NAMALWA (cell line): ENCODE measurements at regions not wholly inside any gene's neighbourhood (a gene's known extent, or its start where the extent isn't known, plus 50 kb on each side); places are given as distances from the start of the nearest gene placed in this dataset.
"Not testable (repeated sequence)": the region's sequence is repeated elsewhere in the genome, so short reads cannot be mapped to it uniquely, and the experiment has no call there.

Source experiments
- DNase-seq: peaks from one replicate; pipeline ENCODE4 v3.0.0-alpha.2; 2015; ENCODE audit warnings: low spot score

DNA sequence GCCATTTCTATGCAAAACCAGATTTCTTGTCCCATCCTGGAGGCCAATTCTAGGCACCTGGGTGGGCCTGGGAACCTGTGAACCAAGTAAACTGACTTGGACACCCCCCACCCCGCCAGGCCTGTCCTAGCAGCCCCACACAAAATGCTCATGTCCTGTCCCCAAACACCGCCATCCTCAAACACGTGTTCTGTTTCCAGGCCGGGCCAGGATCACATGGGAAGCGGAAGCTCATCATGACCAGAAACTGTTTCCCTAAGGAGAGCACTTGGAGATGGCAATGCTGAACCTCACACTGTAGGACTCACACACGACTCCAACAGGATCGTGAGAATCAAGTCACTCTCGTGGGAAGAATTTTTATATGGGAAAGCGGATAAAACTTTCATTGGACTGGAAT lies 78.7 kb upstream of the DRD5 start:
- DNase-seq, result not testable (repeated sequence)

GRCh38 chr4:9703391-9703790 lies 78.0 kb upstream of the DRD5 start:
- DNase-seq, result peak; percentile 80

DNA sequence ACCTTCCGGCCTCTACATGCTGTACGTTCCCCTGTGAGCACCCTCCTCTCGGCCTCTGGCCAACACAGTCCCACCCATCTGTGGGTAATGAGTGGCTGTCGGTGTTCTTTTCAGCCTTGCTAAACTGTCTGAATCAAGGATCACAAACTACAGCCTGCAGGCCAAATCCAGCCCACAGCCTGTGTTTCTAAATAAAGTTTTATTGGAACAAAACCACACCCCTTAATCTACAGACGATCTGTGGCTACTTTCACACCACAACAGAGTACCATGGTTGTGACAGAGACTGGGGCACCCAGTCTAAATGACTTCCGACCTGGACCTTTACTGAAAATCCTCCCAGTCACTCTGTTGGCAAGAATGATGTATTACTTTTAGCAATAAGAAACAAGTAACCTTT lies 77.3 kb upstream of the DRD5 start:
- DNase-seq, result not testable (repeated sequence)

DNA sequence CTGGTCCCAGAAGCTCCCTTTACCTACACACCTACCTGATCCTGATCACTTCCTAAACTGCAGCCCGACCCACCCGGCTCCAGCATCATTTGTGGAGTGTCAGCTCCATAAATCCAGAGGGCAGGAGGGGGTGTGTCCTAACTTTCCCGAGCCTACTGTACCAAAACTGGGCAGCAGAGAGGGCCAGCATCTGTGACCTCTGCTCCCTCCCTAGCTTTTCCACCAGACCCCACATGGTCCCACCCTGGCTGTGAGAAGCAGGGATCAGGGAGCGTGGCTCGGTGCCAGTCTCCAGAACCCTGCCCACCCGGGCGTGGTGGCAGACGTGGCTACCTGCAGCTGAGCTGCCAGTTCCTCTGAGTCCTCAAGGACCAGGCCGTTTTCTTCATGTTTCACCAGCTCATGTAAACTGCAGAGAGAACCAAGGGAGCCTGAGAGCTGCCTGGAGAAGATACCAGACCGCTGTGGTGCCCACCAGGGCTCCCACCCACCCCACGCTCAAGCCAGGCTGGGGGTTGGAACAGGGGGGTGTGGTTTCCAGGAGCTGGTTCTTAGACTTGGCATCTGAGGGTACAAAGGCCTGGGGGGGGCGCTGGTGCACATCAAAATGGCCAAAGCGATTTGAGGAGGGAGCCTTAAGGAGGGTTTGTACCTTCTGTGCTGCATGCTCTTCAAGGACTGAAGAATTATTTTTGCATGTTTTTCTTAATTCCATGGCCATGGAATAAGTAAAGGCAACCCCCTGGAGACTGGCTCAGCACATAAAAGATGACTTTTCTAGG lies 76.7 kb upstream of the DRD5 start:
- DNase-seq, result no peak

- not testable (repeated sequence) for DNase-seq
These were observed 74.2 kb upstream of the DRD5 start for GRCh38 chr4:9707281-9707680.

- DNase-seq, result not testable (repeated sequence)
These were observed 73.5 kb upstream of the DRD5 start for GRCh38 chr4:9707936-9708335.

DNA sequence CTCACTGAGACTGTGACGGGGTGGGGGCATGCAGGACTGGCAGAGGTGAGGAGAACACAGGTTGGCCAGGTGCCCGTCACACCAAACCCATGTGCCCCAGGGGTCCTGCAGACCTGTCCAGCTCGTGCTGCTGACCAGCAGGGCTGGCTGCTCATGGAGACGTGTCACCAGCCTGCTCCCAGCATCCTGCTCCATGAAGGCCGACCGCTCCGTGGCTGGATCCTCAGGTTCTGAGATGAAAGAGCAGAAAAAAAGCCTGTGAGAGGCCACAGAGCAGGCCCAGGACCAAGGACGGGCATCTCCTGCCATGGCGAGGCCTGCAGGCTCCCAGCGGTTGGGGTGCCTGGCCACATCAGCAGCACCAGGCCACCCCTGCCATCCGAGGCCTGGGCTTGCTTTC lies 71.7 kb upstream of the DRD5 start:
- DNase-seq, result no peak

DNA sequence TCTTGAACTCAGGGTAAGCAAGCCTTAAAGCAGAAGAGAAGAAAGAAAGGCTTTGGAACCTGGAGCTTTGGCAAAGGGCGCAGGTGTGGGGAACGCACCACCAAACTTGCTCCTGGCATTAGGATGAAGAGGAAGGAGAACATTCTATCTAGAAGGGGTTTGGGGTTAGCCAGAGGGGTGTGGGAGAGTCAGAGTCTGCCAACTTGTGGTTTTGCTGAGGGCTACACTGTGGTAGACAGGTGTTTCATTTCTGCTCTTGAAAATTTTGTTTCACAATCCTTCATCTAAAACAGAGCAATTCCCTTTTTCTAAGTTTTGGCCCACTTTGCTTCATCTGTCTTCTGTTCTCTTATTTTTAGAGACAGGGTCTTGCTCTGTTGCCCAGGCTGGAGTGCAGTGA lies 66.2 kb upstream of the DRD5 start:
- DNase-seq, result not testable (repeated sequence)

DNA sequence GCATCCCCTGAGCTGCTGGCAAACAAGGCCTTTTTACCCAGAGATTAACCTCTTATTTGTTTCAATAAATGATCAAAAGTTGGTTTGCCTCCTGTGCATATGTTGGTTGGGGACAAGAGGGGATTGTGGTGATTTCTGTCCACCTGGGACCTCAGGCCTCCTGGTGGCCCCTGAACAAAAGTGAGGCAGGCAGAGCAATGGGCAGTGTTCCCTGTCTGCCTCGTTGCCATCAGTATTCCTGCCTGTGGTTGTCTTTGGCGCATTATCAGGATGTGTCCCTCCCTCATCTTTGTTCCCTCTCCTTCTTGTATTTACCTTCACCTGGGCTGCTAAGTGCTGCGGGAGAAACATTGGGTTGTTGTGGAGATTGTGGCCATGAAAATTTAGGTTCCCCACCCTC lies 65.3 kb upstream of the DRD5 start:
- no peak for DNase-seq

- DNase-seq, result not testable (repeated sequence)
These were observed 63.0 kb upstream of the DRD5 start for GRCh38 chr4:9718246-9718939.

DNA sequence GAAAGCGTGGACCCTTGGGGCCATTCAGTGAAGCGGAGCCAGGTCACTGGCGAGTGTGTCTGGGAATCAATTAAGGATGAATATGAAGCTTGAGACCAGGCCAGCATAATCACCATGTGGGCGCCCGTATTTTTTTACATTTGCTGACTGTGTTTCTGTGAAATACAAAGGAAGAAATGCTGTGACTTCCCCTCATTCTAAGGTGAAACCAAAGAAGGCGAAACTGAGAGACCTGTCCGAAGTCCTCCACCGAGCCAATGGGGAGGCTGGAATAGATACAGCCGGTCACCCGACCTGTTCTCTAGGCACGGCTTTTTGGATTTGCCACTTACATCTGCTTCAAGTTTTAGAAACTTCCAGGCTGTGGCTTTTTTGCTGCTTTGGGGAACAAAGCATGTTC lies 59.3 kb upstream of the DRD5 start:
- DNase-seq, result not testable (repeated sequence)
